H9 (cell line): ENCODE measurements at regions not wholly inside any gene's neighbourhood (a gene's known extent, or its start where the extent isn't known, plus 50 kb on each side); places are given as distances from the start of the nearest gene placed in this dataset.

Source experiments
- DNase-seq: peaks from one replicate; pipeline ENCODE4 v3.0.0-alpha.2; 2017
- H2AFZ ChIP-seq: one replicate; pipeline ENCODE4 v1.6.1; 2013; ENCODE audit warnings: mild to moderate bottlenecking, low read length, control low read depth, moderate library complexity
- H2AK5ac ChIP-seq: 2 replicates; pipeline ENCODE4 v1.6.1; 2013; ENCODE audit warnings: low read length, control low read depth, mixed read lengths; ENCODE audit not compliant: insufficient read length
- H2BK120ac ChIP-seq: one replicate; pipeline ENCODE4 v1.6.1; 2013; ENCODE audit warnings: low read depth, mild to moderate bottlenecking, low read length, control low read depth, inconsistent platforms; ENCODE audit not compliant: poor library complexity, severe bottlenecking
- H2BK12ac ChIP-seq: 2 replicates; pipeline ENCODE4 v1.6.1; 2013; ENCODE audit warnings: low read length, control low read depth, mixed read lengths, low read depth; ENCODE audit not compliant: insufficient read length
- H2BK15ac ChIP-seq: 2 replicates; pipeline ENCODE4 v1.6.1; 2013; ENCODE audit warnings: low read depth, low read length, control low read depth
- H2BK20ac ChIP-seq: one replicate; pipeline ENCODE4 v1.6.1; 2013; ENCODE audit warnings: low read depth, mild to moderate bottlenecking, low read length, control low read depth, inconsistent platforms; ENCODE audit not compliant: poor library complexity, severe bottlenecking
- H2BK5ac ChIP-seq: 2 replicates; pipeline ENCODE4 v1.6.1; 2013; ENCODE audit warnings: low read length, control low read depth, mixed read lengths; ENCODE audit not compliant: insufficient read length
- H3K14ac ChIP-seq: 2 replicates; pipeline ENCODE4 v1.6.1; 2013; ENCODE audit warnings: low read length, control low read depth; ENCODE audit not compliant: insufficient read depth
- H3K18ac ChIP-seq: 2 replicates; pipeline ENCODE4 v1.6.1; 2013; ENCODE audit warnings: low read depth, mild to moderate bottlenecking, mixed read lengths, low read length, control low read depth; ENCODE audit not compliant: insufficient read length
- H3K23ac ChIP-seq: 2 replicates; pipeline ENCODE4 v1.6.1; 2013; ENCODE audit warnings: low read length, control low read depth, mixed read lengths, low read depth; ENCODE audit not compliant: insufficient read length
- H3K23me2 ChIP-seq: 2 replicates; pipeline ENCODE4 v1.6.1; 2013; ENCODE audit warnings: low read depth, mild to moderate bottlenecking, mixed read lengths, low read length, control low read depth; ENCODE audit not compliant: insufficient read length, poor library complexity, severe bottlenecking
- H3K27ac ChIP-seq: 2 replicates; pipeline ENCODE4 v1.5.1; 2013; ENCODE audit warnings: low read length, control low read depth, mixed read lengths, low read depth; ENCODE audit not compliant: insufficient read length
- H3K27me3 ChIP-seq: 2 replicates; pipeline ENCODE4 v1.6.1; 2013; ENCODE audit warnings: low read length, control low read depth, inconsistent platforms; ENCODE audit not compliant: insufficient read depth
- H3K4ac ChIP-seq: 2 replicates; pipeline ENCODE4 v1.6.1; 2013; ENCODE audit warnings: low read depth, mild to moderate bottlenecking, control low read depth, inconsistent platforms, low read length, moderate library complexity
- H3K4me1 ChIP-seq: 2 replicates; pipeline ENCODE4 v1.6.1; 2013; ENCODE audit warnings: low read length, control low read depth, inconsistent platforms; ENCODE audit not compliant: insufficient read depth
- H3K4me2 ChIP-seq: 2 replicates; pipeline ENCODE4 v1.6.1; 2013; ENCODE audit warnings: low read length, control low read depth, mixed read lengths; ENCODE audit not compliant: insufficient read length, insufficient read depth
- H3K56ac ChIP-seq: 2 replicates; pipeline ENCODE4 v1.6.1; 2013; ENCODE audit warnings: low read depth, mild to moderate bottlenecking, mixed read lengths, low read length, control low read depth; ENCODE audit not compliant: insufficient read length
- H3K79me1 ChIP-seq: 2 replicates; pipeline ENCODE4 v1.6.1; 2013; ENCODE audit warnings: low read depth, mild to moderate bottlenecking, moderate library complexity, low read length, control low read depth, inconsistent platforms; ENCODE audit not compliant: insufficient read depth, poor library complexity, severe bottlenecking
- H3K79me2 ChIP-seq: 2 replicates; pipeline ENCODE4 v1.6.1; 2013; ENCODE audit warnings: low read length, control low read depth, inconsistent platforms; ENCODE audit not compliant: insufficient read depth
- H3K9ac ChIP-seq: 2 replicates; pipeline ENCODE4 v1.6.1; 2013; ENCODE audit warnings: low read length, control low read depth, mixed read lengths; ENCODE audit not compliant: insufficient read length; ENCODE audit errors: extremely low read depth
- H3K9me3 ChIP-seq: one replicate; pipeline ENCODE4 v1.6.1; 2013; ENCODE audit warnings: low read depth, low read length, inconsistent platforms; ENCODE audit not compliant: control insufficient read depth
- H3T11ph ChIP-seq: one replicate; pipeline ENCODE4 v1.6.1; 2013; ENCODE audit warnings: mild to moderate bottlenecking, low read length, control low read depth, inconsistent platforms
- H4K20me1 ChIP-seq: one replicate; pipeline ENCODE4 v1.6.1; 2013; ENCODE audit not compliant: control insufficient read depth, insufficient read length, insufficient read depth
- H4K5ac ChIP-seq: 2 replicates; pipeline ENCODE4 v1.6.1; 2013; ENCODE audit warnings: low read depth, mild to moderate bottlenecking, mixed read lengths, low read length, control low read depth; ENCODE audit not compliant: insufficient read length
- H4K8ac ChIP-seq: replicated peaks from 2 replicates; pipeline ENCODE4 v1.6.1; 2013; ENCODE audit warnings: low read length, control low read depth, mixed read lengths, low read depth; ENCODE audit not compliant: insufficient read length
- H4K91ac ChIP-seq: 2 replicates; pipeline ENCODE4 v1.6.1; 2013; ENCODE audit warnings: low read depth, mild to moderate bottlenecking, moderate library complexity, mixed read lengths, low read length, control low read depth; ENCODE audit not compliant: insufficient read length
- H3K27ac Mint-ChIP-seq, 3 experiments: 2 replicates in 2 of 3; 3 replicates in 1 of 3; pipeline ENCODE4 v1.8.0; 2020 to 2021; ENCODE audit warnings: mixed read lengths in 3 of 3, mild to moderate bottlenecking in 1 of 3, moderate library complexity in 1 of 3
- H3K27me3 Mint-ChIP-seq: 2 replicates; pipeline ENCODE4 v1.8.0; 2021; ENCODE audit warnings: low read depth, mild to moderate bottlenecking, moderate library complexity, mixed read lengths
- H3K36me3 Mint-ChIP-seq, 3 experiments: 2 replicates in 2 of 3; 3 replicates in 1 of 3; pipeline ENCODE4 v1.8.0; 2020 to 2021; ENCODE audit warnings: low read depth in 3 of 3, mixed read lengths in 3 of 3; ENCODE audit not compliant: insufficient read depth in 1 of 3
- H3K4me1 Mint-ChIP-seq, 2 experiments: 2 replicates each; pipeline ENCODE4 v1.8.0; 2020; ENCODE audit warnings: mixed read lengths in 2 of 2
- H3K4me3 Mint-ChIP-seq, 2 experiments: 2 replicates in 1 of 2; 3 replicates in 1 of 2; pipeline ENCODE4 v1.8.0; 2020 to 2021; ENCODE audit warnings: mild to moderate bottlenecking in 2 of 2, mixed read lengths in 2 of 2, moderate library complexity in 1 of 2
- H3K9me3 Mint-ChIP-seq, 2 experiments: 2 replicates in 1 of 2; 3 replicates in 1 of 2; pipeline ENCODE4 v1.8.0; 2020; ENCODE audit warnings: mild to moderate bottlenecking in 2 of 2, mixed read lengths in 2 of 2, moderate library complexity in 1 of 2
- CTCF ChIP-seq: fragments of 200-600 bp; sonication (generic); conservative IDR thresholded peaks from 3 replicates; pipeline ENCODE4 v1.8.0; 2021; ENCODE audit warnings: antibody characterized with exemption, mild to moderate bottlenecking
- WGBS: extraction: QIAGEN DNeasy Blood & Tissue Kit; methylation state at CpG from one replicate; pipeline ENCODE4 v1.1.7; 2013; ENCODE audit warnings: missing lambda C conversion rate, low lambda C conversion rate, mixed read lengths; ENCODE audit not compliant: insufficient read length; ENCODE audit errors: extremely low coverage; 5-methylcytosine and 5-hydroxymethylcytosine counted together

- no peak overlapping the region; a peak in 1 of 7 replicates for H3K27ac Mint-ChIP-seq
- no peak overlapping the region for H3K18ac ChIP-seq
- H3K4me3 Mint-ChIP-seq = no peak overlapping the region
- TF ChIP-seq CTCF = no peak
- H3K9me3 ChIP-seq = no peaks in the 10 kb centered on the region
- H3K27ac ChIP-seq = no peak overlapping the region
- no peak overlapping the region for H2BK12ac ChIP-seq
- H2BK20ac ChIP-seq = no peak overlapping the region
- H3K4me1 ChIP-seq = no peaks in the 10 kb centered on the region
- H3K23ac ChIP-seq = no peak overlapping the region
- H3K56ac ChIP-seq = no peak overlapping the region
- H3K27me3 Mint-ChIP-seq = peaks cover 27% of the 10 kb centered on the region
- no peak overlapping the region for H3K14ac ChIP-seq
- no peak overlapping the region for H4K91ac ChIP-seq
- H3K27me3 ChIP-seq = no peaks in the 10 kb centered on the region
- no peak overlapping the region for H4K8ac ChIP-seq
- H2BK15ac ChIP-seq = no peak overlapping the region
- no peaks in the 10 kb centered on the region for H4K20me1 ChIP-seq
- H3K9me3 Mint-ChIP-seq = no peaks in the 10 kb centered on the region; a peak in 2 of 5 replicates
- WGBS = no CpG with 5 or more reads among the region's 6 CpGs
- no peak overlapping the region for H3K4ac ChIP-seq
- H3K23me2 ChIP-seq = no peaks in the 10 kb centered on the region
- no peaks in the 10 kb centered on the region; a peak in 1 of 7 replicates for H3K36me3 Mint-ChIP-seq
- H4K5ac ChIP-seq = no peak overlapping the region
- H3T11ph ChIP-seq = no peak overlapping the region
- H3K79me1 ChIP-seq = no peaks in the 10 kb centered on the region
- no peak for DNase-seq
- no peak overlapping the region for H2AK5ac ChIP-seq
- H3K79me2 ChIP-seq = no peaks in the 10 kb centered on the region
- no peak overlapping the region for H2BK5ac ChIP-seq
- no peak overlapping the region for H3K9ac ChIP-seq
- no peaks in the 10 kb centered on the region for H3K4me1 Mint-ChIP-seq
- no peak overlapping the region for H3K4me2 ChIP-seq
- H2BK120ac ChIP-seq = no peak overlapping the region
- H2AFZ ChIP-seq = no peak overlapping the region
Observed at GRCh38 chr20:60131375-60131774, 173.2 kb downstream of the CDH26 start.
